ENCODE measurements at regions not wholly inside any gene's neighbourhood (a gene's known extent, or its start where the extent isn't known, plus 50 kb on each side); places are given as distances from the start of the nearest gene placed in this dataset.

- H2BK15ac ChIP-seq (ENCODE audit: low read length) = no peak overlapping the region
- DNase-seq (ENCODE audit: low spot score) = no peak
- H3K9me3 ChIP-seq (replicated peaks in 1 of 2; ENCODE audit: control insufficient read depth in 2 of 2, insufficient read depth in 1 of 2, low read depth in 1 of 2, low read length in 2 of 2) = peaks cover 0 to 2% of the 10 kb centered on the region in 2 donors
- H3K18ac ChIP-seq (ENCODE audit: low read length) = no peak overlapping the region
- H2BK12ac ChIP-seq (ENCODE audit: low read length) = no peak overlapping the region
- no peak overlapping the region for H2BK120ac ChIP-seq (ENCODE audit: low read depth, low read length)
- WGBS, 2 donors (ENCODE audit: extremely low coverage in 2 of 2, insufficient read length in 2 of 2, insufficient replicate concordance in 1 of 2) = no CpG with 5 or more reads among the region's 5 CpGs
- no peak overlapping the region for H3K4me3 ChIP-seq (ENCODE audit: low read length in 2 of 2)
- H3K4me2 ChIP-seq (ENCODE audit: insufficient read depth, low read length, poor library complexity, severe bottlenecking) = no peak overlapping the region
- no peak overlapping the region for H2AFZ ChIP-seq (ENCODE audit: low read length)
- H2BK5ac ChIP-seq (ENCODE audit: low read length) = no peak overlapping the region
- no peak overlapping the region for H4K8ac ChIP-seq (ENCODE audit: low read depth, low read length)
- H4K91ac ChIP-seq (ENCODE audit: low read depth, low read length, poor library complexity) = no peak overlapping the region
- no peak overlapping the region for H3K23ac ChIP-seq (ENCODE audit: low read depth, low read length, poor library complexity)
- no peaks in the 10 kb centered on the region for H3K4me1 ChIP-seq (ENCODE audit: control insufficient read depth in 2 of 2, insufficient read depth in 1 of 2, low read depth in 1 of 2, low read length in 2 of 2)
- no peak overlapping the region for H3K9ac ChIP-seq (ENCODE audit: low read depth, low read length, poor library complexity)
- no peaks in the 10 kb centered on the region for H3K79me1 ChIP-seq (ENCODE audit: low read depth, low read length)
- H2AK5ac ChIP-seq (ENCODE audit: low read depth, low read length) = no peak overlapping the region
- no peak overlapping the region for H3K14ac ChIP-seq (ENCODE audit: low read length)
- peaks cover 0 to 4% (median 0%) of the 10 kb centered on the region in 3 experiments for H3K27me3 ChIP-seq (ENCODE audit: control insufficient read depth in 3 of 3, insufficient read depth in 3 of 3, low read depth in 1 of 3, low read length in 3 of 3)
- no peak overlapping the region for H3K27ac ChIP-seq (replicated peaks; ENCODE audit: low read length)
- H3K4ac ChIP-seq (ENCODE audit: low read length) = no peak overlapping the region
- H3K36me3 ChIP-seq (replicated peaks in 1 of 2; ENCODE audit: control insufficient read depth in 2 of 2, insufficient read depth in 2 of 2, low read length in 2 of 2) = no peaks in the 10 kb centered on the region
Measured at GRCh38 chr1:13935336-13935735, 235.3 kb downstream of the PRDM2 start.

DNA sequence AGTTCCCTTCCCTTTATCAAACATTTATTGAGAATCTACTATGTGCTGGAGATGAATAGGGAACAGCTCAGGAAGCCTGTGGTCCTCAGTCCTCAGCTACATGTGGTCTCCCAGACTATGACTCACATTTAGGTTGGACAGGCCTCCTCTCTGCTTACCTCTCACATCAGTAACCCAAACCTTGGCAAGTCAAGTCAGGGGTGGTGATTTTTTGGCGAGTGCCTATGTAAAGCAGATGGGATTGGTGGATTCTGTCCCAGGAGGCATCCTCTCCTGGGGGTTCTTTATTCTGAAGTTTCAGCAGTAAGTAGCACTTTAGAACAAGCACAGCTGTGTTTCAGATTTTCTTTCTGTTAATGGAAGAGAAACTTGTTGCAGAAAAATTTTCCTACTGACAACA lies 241.3 kb downstream of the PRDM2 start:
- H3K23ac ChIP-seq (ENCODE audit: low read depth, low read length, poor library complexity) = no peak overlapping the region
- no peak overlapping the region for H3K4me2 ChIP-seq (ENCODE audit: insufficient read depth, low read length, poor library complexity, severe bottlenecking)
- H3K79me1 ChIP-seq (ENCODE audit: low read depth, low read length) = no peaks in the 10 kb centered on the region
- H3K36me3 ChIP-seq (replicated peaks in 1 of 2; ENCODE audit: control insufficient read depth in 2 of 2, insufficient read depth in 2 of 2, low read length in 2 of 2) = no peaks in the 10 kb centered on the region
- peaks cover 0 to 2% of the 10 kb centered on the region in 2 donors for H3K9me3 ChIP-seq (replicated peaks in 1 of 2; ENCODE audit: control insufficient read depth in 2 of 2, insufficient read depth in 1 of 2, low read depth in 1 of 2, low read length in 2 of 2)
- H3K14ac ChIP-seq (ENCODE audit: low read length) = no peak overlapping the region
- H4K91ac ChIP-seq (ENCODE audit: low read depth, low read length, poor library complexity) = no peak overlapping the region
- H2BK12ac ChIP-seq (ENCODE audit: low read length) = no peak overlapping the region
- DNase-seq (ENCODE audit: low spot score) = no peak
- no CpG with 5 or more reads among the region's 1 CpG for WGBS, 2 donors (ENCODE audit: extremely low coverage in 2 of 2, insufficient read length in 2 of 2, insufficient replicate concordance in 1 of 2)
- no peak overlapping the region for H3K4ac ChIP-seq (ENCODE audit: low read length)
- no peak overlapping the region for H2AFZ ChIP-seq (ENCODE audit: low read length)
- no peak overlapping the region for H3K27ac ChIP-seq (replicated peaks; ENCODE audit: low read length)
- H2BK5ac ChIP-seq (ENCODE audit: low read length) = no peak overlapping the region
- H2AK5ac ChIP-seq (ENCODE audit: low read depth, low read length) = no peak overlapping the region
- no peak overlapping the region for H2BK15ac ChIP-seq (ENCODE audit: low read length)
- no peaks in the 10 kb centered on the region for H3K4me1 ChIP-seq (ENCODE audit: control insufficient read depth in 2 of 2, insufficient read depth in 1 of 2, low read depth in 1 of 2, low read length in 2 of 2)
- no peak overlapping the region for H3K4me3 ChIP-seq (ENCODE audit: low read length in 2 of 2)
- no peak overlapping the region for H3K18ac ChIP-seq (ENCODE audit: low read length)
- no peak overlapping the region for H3K9ac ChIP-seq (ENCODE audit: low read depth, low read length, poor library complexity)
- no peak overlapping the region for H2BK120ac ChIP-seq (ENCODE audit: low read depth, low read length)
- peaks cover 0 to 4% (median 0%) of the 10 kb centered on the region in 3 experiments for H3K27me3 ChIP-seq (ENCODE audit: control insufficient read depth in 3 of 3, insufficient read depth in 3 of 3, low read depth in 1 of 3, low read length in 3 of 3)
- no peak overlapping the region for H4K8ac ChIP-seq (ENCODE audit: low read depth, low read length)

DNA sequence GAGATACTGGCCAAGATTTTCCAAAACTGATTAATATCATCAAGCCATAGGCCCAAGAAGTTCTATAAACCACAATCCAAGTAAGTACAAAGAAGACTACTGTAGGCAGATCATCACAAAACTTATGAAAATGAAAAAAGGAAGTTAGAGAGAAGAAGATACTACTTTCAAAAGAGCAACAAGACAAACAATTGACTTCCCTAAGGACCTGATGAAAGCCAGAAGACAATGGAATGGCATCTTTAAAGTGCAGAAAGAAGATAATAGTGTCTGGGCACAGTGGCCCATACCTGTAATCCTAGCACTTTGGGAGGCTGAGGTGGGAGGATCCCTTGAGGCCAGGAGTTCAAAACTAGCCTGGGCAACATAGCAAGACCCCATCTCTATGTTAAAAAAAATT lies 243.1 kb downstream of the PRDM2 start:
- Histone ChIP-seq H3K79me1 (ENCODE audit: low read depth, low read length) (no peaks in the 10 kb centered on the region), H3K14ac (ENCODE audit: low read length) (no peak overlapping the region), H3K36me3 (replicated peaks in 1 of 2; ENCODE audit: control insufficient read depth in 2 of 2, insufficient read depth in 2 of 2, low read length in 2 of 2) (no peaks in the 10 kb centered on the region), H3K4me2 (ENCODE audit: insufficient read depth, low read length, poor library complexity, severe bottlenecking) (no peak overlapping the region), H3K18ac (ENCODE audit: low read length) (no peak overlapping the region), H2BK15ac (ENCODE audit: low read length) (no peak overlapping the region), H2AK5ac (ENCODE audit: low read depth, low read length) (no peak overlapping the region), H3K4ac (ENCODE audit: low read length) (no peak overlapping the region), H3K9ac (ENCODE audit: low read depth, low read length, poor library complexity) (no peak overlapping the region), H2BK120ac (ENCODE audit: low read depth, low read length) (no peak overlapping the region), H4K8ac (ENCODE audit: low read depth, low read length) (no peak overlapping the region), H3K4me1 (ENCODE audit: control insufficient read depth in 2 of 2, insufficient read depth in 1 of 2, low read depth in 1 of 2, low read length in 2 of 2) (no peaks in the 10 kb centered on the region), H3K23ac (ENCODE audit: low read depth, low read length, poor library complexity) (no peak overlapping the region), H3K27me3 (ENCODE audit: control insufficient read depth in 3 of 3, insufficient read depth in 3 of 3, low read depth in 1 of 3, low read length in 3 of 3) (peaks cover 0 to 7% (median 0%) of the 10 kb centered on the region in 3 experiments), H3K9me3 (replicated peaks in 1 of 2; ENCODE audit: control insufficient read depth in 2 of 2, insufficient read depth in 1 of 2, low read depth in 1 of 2, low read length in 2 of 2) (peaks cover 0 to 2% of the 10 kb centered on the region in 2 donors), H2BK12ac (ENCODE audit: low read length) (no peak overlapping the region), H4K91ac (ENCODE audit: low read depth, low read length, poor library complexity) (no peak overlapping the region), H3K27ac (replicated peaks; ENCODE audit: low read length) (no peak overlapping the region), H3K4me3 (ENCODE audit: low read length in 2 of 2) (no peak overlapping the region), H2AFZ (ENCODE audit: low read length) (no peak overlapping the region), H2BK5ac (ENCODE audit: low read length) (no peak overlapping the region)
- no peak for DNase-seq (ENCODE audit: low spot score)

DNA sequence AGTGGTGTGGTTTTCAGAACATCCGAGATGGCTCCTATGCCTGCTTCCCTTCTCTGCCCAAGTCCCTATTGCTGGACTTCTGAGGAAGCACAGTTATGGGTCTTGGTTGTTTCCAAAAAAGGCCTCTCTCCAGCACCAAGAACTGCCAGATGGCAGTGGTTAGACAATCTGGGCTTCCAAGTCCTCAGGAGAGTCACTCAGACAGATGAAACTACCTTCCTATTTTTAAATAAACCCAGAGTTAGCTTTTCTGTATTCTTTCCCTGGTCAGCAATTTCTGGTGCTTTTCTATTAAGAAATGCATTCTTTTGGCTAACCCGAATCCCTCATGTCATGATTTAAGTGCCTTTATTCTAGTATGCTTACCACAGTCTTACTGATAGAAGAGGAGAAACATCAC lies 245.9 kb downstream of the PRDM2 start:
- no peak overlapping the region for H2BK120ac ChIP-seq (ENCODE audit: low read depth, low read length)
- no peak overlapping the region for H2BK5ac ChIP-seq (ENCODE audit: low read length)
- H3K36me3 ChIP-seq (replicated peaks in 1 of 2; ENCODE audit: control insufficient read depth in 2 of 2, insufficient read depth in 2 of 2, low read length in 2 of 2) = no peaks in the 10 kb centered on the region
- no peak overlapping the region for H3K18ac ChIP-seq (ENCODE audit: low read length)
- no peak overlapping the region for H3K14ac ChIP-seq (ENCODE audit: low read length)
- H3K4me2 ChIP-seq (ENCODE audit: insufficient read depth, low read length, poor library complexity, severe bottlenecking) = no peak overlapping the region
- no peak for DNase-seq (ENCODE audit: low spot score)
- WGBS, 2 donors (ENCODE audit: extremely low coverage in 2 of 2, insufficient read length in 2 of 2, insufficient replicate concordance in 1 of 2) = no CpG with 5 or more reads among the region's 2 CpGs
- H3K4me1 ChIP-seq (ENCODE audit: control insufficient read depth in 2 of 2, insufficient read depth in 1 of 2, low read depth in 1 of 2, low read length in 2 of 2) = no peaks in the 10 kb centered on the region
- no peak overlapping the region for H4K8ac ChIP-seq (ENCODE audit: low read depth, low read length)
- H2BK12ac ChIP-seq (ENCODE audit: low read length) = no peak overlapping the region
- H3K4ac ChIP-seq (ENCODE audit: low read length) = no peak overlapping the region
- no peak overlapping the region for H4K91ac ChIP-seq (ENCODE audit: low read depth, low read length, poor library complexity)
- no peak overlapping the region for H2BK15ac ChIP-seq (ENCODE audit: low read length)
- no peak overlapping the region for H2AFZ ChIP-seq (ENCODE audit: low read length)
- peaks cover 0 to 10% (median 0%) of the 10 kb centered on the region in 3 experiments for H3K27me3 ChIP-seq (ENCODE audit: control insufficient read depth in 3 of 3, insufficient read depth in 3 of 3, low read depth in 1 of 3, low read length in 3 of 3)
- no peaks in the 10 kb centered on the region for H3K9me3 ChIP-seq (replicated peaks in 1 of 2; ENCODE audit: control insufficient read depth in 2 of 2, insufficient read depth in 1 of 2, low read depth in 1 of 2, low read length in 2 of 2)
- no peaks in the 10 kb centered on the region for H3K79me1 ChIP-seq (ENCODE audit: low read depth, low read length)
- no peak overlapping the region for H2AK5ac ChIP-seq (ENCODE audit: low read depth, low read length)
- no peak overlapping the region for H3K9ac ChIP-seq (ENCODE audit: low read depth, low read length, poor library complexity)
- no peak overlapping the region for H3K23ac ChIP-seq (ENCODE audit: low read depth, low read length, poor library complexity)
- H3K27ac ChIP-seq (replicated peaks; ENCODE audit: low read length) = no peak overlapping the region
- H3K4me3 ChIP-seq (ENCODE audit: low read length in 2 of 2) = no peak overlapping the region
